Stomach (tissue), 4 donors: ENCODE measurements at regions not wholly inside any gene's neighbourhood (a gene's known extent, or its start where the extent isn't known, plus 50 kb on each side); places are given as distances from the start of the nearest gene placed in this dataset.

ENCODE experiments used
- EP300 ChIP-seq: sonication (generic); formaldehyde crosslinking; IDR thresholded peaks from one replicate; pipeline ENCODE4 v1.6.1; 2017; ENCODE audit warnings: antibody characterized with exemption
- POLR2A ChIP-seq, 4 donors: fragments of 450-650 bp; IDR thresholded peaks; one replicate each; pipeline ENCODE4 v1.6.1; 2016; ENCODE audit warnings: antibody characterized with exemption in 4 of 4, control low read depth in 2 of 4, mild to moderate bottlenecking in 1 of 4, moderate library complexity in 1 of 4
- POLR2AphosphoS5 ChIP-seq, 3 donors: sonication (generic); formaldehyde crosslinking; IDR thresholded peaks; one replicate each; pipeline ENCODE4 v1.6.1; 2016; ENCODE audit warnings: antibody characterized with exemption in 3 of 3
- TF ChIP-seq, protein P1 (sequence below), 7 experiments: fragments of 450-650 bp in 4 of 7; fragments of 200-600 bp in 3 of 7; sonication (generic) in 3 of 7; IDR thresholded peaks; one replicate each; pipeline ENCODE4 v1.5.1; 2016 to 2019; ENCODE audit warnings: antibody characterized with exemption in 7 of 7, control low read depth in 2 of 7, mild to moderate bottlenecking in 1 of 7

DNA sequence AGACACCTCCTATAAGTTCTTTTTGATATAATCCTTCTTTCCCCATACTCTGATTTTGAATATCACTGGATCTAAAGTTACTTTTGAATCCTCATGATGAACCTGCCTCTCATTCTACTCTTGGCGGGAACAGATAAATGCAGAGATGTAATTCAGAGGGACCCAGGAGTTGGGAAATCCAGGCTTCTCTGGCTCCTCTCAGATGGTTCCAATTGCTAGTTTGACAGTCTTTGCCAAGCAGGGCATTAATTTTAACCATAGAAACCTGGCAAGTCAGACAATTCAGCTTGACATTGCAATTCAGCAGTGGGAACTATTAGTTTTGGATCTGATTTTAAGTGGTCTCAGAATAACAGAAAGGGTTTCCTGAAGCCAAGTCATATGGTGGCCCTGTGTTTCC lies 67.3 kb upstream of the KLF12 start:
- TF ChIP-seq, protein P1, sequence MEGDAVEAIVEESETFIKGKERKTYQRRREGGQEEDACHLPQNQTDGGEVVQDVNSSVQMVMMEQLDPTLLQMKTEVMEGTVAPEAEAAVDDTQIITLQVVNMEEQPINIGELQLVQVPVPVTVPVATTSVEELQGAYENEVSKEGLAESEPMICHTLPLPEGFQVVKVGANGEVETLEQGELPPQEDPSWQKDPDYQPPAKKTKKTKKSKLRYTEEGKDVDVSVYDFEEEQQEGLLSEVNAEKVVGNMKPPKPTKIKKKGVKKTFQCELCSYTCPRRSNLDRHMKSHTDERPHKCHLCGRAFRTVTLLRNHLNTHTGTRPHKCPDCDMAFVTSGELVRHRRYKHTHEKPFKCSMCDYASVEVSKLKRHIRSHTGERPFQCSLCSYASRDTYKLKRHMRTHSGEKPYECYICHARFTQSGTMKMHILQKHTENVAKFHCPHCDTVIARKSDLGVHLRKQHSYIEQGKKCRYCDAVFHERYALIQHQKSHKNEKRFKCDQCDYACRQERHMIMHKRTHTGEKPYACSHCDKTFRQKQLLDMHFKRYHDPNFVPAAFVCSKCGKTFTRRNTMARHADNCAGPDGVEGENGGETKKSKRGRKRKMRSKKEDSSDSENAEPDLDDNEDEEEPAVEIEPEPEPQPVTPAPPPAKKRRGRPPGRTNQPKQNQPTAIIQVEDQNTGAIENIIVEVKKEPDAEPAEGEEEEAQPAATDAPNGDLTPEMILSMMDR (IDR thresholded peaks at IDR 0.05), result no peak
- TF ChIP-seq POLR2A (IDR thresholded peaks at IDR 0.05) (no peak), POLR2AphosphoS5 (IDR thresholded peaks at IDR 0.05) (no peak), EP300 (no peak)
